T-helper 2 cell treated with Interferon-gamma antibody and Interleukin-4, amounts not matched to agents 5 μg/mL and 100 μg/mL, for 36 hours (primary cell): ENCODE measurements at regions not wholly inside any gene's neighbourhood (a gene's known extent, or its start where the extent isn't known, plus 50 kb on each side); places are given as distances from the start of the nearest gene placed in this dataset.

Experiments used
- DNase-seq: peaks from one replicate; pipeline ENCODE4 v3.0.0; 2021; ENCODE audit warnings: low spot score
- H3K27ac Mint-ChIP-seq: one replicate; pipeline ENCODE4 v1.8.0; 2021; ENCODE audit warnings: mild to moderate bottlenecking, mixed read lengths
- H3K27me3 Mint-ChIP-seq: one replicate; pipeline ENCODE4 v1.8.0; 2021; ENCODE audit warnings: low read depth, mixed read lengths
- H3K36me3 Mint-ChIP-seq: one replicate; pipeline ENCODE4 v1.8.0; 2021; ENCODE audit warnings: low read depth, mixed read lengths
- H3K4me1 Mint-ChIP-seq: one replicate; pipeline ENCODE4 v1.8.0; 2021; ENCODE audit warnings: low read depth, mixed read lengths
- H3K4me3 Mint-ChIP-seq: one replicate; pipeline ENCODE4 v1.8.0; 2022; ENCODE audit warnings: mild to moderate bottlenecking, moderate library complexity, mixed read lengths
- H3K9me3 Mint-ChIP-seq: one replicate; pipeline ENCODE4 v1.8.0; 2021; ENCODE audit warnings: mixed read lengths

DNA sequence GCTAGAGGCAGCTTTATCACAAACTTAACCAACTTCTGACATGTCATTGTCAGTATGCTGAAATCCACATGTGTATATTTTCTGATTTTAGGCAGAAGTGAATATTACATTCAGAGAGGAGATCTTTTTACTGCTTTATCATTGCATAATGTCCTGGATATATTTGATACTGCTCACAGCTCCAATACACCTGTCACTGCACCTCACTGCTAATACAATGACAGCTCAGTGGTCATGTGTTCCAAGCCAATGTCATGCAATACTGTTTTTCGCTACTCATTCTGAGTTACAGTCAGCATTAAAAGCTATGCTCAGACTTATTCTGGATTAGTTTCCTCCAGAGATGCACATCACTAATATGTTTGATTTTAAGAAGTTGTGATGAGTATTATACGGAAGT lies 1604.6 kb downstream of the HACE1 start:
- H3K4me1 Mint-ChIP-seq = no peaks in the 10 kb centered on the region
- no peak overlapping the region for H3K4me3 Mint-ChIP-seq
- H3K36me3 Mint-ChIP-seq = no peaks in the 10 kb centered on the region
- no peaks in the 10 kb centered on the region for H3K27me3 Mint-ChIP-seq
- DNase-seq = no peak
- H3K27ac Mint-ChIP-seq = no peak overlapping the region
- peaks cover 8% of the 10 kb centered on the region for H3K9me3 Mint-ChIP-seq

DNA sequence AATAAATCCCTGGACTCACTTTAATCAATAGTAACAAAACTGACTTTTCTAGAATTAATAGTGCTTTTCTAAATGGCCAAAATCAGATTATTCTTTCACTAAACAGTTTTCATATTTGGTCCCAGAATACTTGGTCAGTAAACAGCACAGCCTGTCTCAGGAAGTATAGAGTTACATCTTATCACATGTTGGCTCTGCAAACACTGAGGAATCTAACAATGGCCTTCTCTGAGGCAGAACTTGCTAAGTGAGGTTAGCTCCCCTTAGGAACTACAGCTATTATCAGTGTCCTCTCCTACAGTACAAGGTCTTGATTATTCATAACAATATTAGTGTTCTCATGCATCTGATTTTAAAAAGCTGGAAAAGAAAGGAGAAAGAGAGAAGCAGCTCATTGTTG lies 1622.8 kb downstream of the HACE1 start:
- Mint-ChIP-seq H3K27ac (no peak overlapping the region), H3K27me3 (no peaks in the 10 kb centered on the region), H3K36me3 (no peaks in the 10 kb centered on the region), H3K9me3 (peaks cover 24% of the 10 kb centered on the region), H3K4me3 (no peak overlapping the region), H3K4me1 (no peaks in the 10 kb centered on the region)
- no peak for DNase-seq

DNA sequence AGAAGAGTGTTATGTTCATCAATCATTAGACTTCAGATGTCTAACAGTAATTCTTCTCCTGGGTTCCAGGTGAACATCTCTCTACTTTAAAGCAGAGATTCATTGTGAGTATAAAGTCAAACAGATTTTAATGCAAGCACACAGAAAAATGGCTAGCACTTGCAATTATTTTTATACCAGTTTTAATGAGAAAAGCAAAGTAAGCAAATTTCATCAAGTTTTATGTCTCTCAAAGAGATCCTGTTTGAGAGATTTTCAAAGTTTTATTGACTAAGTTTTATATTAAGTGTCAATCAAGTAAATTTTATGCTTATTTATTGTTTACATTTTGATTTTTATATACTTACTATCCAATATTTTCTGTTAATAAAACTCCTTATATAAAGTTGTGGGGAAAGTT lies 1628.5 kb downstream of the HACE1 start:
- H3K9me3 Mint-ChIP-seq = peaks cover 7% of the 10 kb centered on the region
- no peak overlapping the region for H3K4me3 Mint-ChIP-seq
- no peaks in the 10 kb centered on the region for H3K4me1 Mint-ChIP-seq
- no peaks in the 10 kb centered on the region for H3K36me3 Mint-ChIP-seq
- no peak for DNase-seq
- no peak overlapping the region for H3K27ac Mint-ChIP-seq
- H3K27me3 Mint-ChIP-seq = no peaks in the 10 kb centered on the region

GRCh38 chr6:103215847-103216246 lies 1643.9 kb downstream of the HACE1 start:
- Mint-ChIP-seq H3K27me3 (no peaks in the 10 kb centered on the region), H3K27ac (no peak overlapping the region), H3K4me3 (no peak overlapping the region), H3K9me3 (no peaks in the 10 kb centered on the region), H3K4me1 (no peaks in the 10 kb centered on the region), H3K36me3 (no peaks in the 10 kb centered on the region)
- DNase-seq = no peak

DNA sequence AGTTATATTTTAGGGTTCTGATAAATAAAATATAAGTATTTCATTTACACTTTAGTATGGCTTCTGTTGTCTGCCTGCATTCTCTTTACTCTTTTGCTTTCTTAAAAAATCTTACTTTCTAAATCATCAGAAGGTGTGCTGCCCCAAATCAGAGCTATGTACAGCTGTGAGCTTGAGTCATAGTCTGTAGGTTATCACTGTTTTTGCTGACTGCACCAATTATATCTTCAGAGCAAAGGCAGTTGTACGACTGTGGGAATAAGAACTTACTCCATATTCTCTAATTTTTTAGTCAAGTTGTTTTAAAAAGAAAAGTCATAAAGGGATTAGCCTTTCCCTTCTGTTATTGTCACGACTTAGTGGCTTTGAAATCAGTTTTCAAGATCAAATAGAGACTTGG lies 1649.0 kb downstream of the HACE1 start:
- H3K27ac Mint-ChIP-seq = no peak overlapping the region
- no peaks in the 10 kb centered on the region for H3K4me1 Mint-ChIP-seq
- no peak for DNase-seq
- no peaks in the 10 kb centered on the region for H3K27me3 Mint-ChIP-seq
- no peak overlapping the region for H3K4me3 Mint-ChIP-seq
- H3K9me3 Mint-ChIP-seq = peaks cover 5% of the 10 kb centered on the region
- no peaks in the 10 kb centered on the region for H3K36me3 Mint-ChIP-seq

GRCh38 chr6:103198386-103198785 lies 1661.3 kb downstream of the HACE1 start:
- Mint-ChIP-seq H3K9me3 (peaks cover 9% of the 10 kb centered on the region), H3K4me1 (no peaks in the 10 kb centered on the region), H3K27me3 (no peaks in the 10 kb centered on the region), H3K36me3 (no peaks in the 10 kb centered on the region), H3K4me3 (no peak overlapping the region), H3K27ac (no peak overlapping the region)
- DNase-seq = no peak

DNA sequence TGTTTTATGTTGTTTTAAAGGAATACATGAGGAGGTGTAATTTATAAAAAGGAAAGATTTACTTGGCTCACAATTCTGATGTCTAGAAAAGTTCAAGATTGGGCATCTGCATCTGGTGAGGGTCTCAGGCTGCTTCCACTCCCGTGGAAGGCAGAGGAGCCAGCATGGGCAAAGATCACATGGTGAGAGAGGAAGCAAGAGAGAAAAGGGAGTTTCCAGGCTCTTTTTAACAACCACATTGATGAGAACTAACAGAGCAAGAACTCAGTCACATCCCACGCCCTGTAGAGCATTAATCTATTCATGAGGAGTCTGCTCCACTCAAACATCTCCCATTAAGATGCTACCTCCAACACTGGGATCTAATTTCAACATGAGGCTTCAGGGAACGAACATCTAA lies 1666.3 kb downstream of the HACE1 start:
- no peaks in the 10 kb centered on the region for H3K4me1 Mint-ChIP-seq
- H3K27ac Mint-ChIP-seq = no peak overlapping the region
- peaks cover 6% of the 10 kb centered on the region for H3K9me3 Mint-ChIP-seq
- H3K4me3 Mint-ChIP-seq = no peak overlapping the region
- H3K27me3 Mint-ChIP-seq = no peaks in the 10 kb centered on the region
- H3K36me3 Mint-ChIP-seq = no peaks in the 10 kb centered on the region
- DNase-seq = no peak

DNA sequence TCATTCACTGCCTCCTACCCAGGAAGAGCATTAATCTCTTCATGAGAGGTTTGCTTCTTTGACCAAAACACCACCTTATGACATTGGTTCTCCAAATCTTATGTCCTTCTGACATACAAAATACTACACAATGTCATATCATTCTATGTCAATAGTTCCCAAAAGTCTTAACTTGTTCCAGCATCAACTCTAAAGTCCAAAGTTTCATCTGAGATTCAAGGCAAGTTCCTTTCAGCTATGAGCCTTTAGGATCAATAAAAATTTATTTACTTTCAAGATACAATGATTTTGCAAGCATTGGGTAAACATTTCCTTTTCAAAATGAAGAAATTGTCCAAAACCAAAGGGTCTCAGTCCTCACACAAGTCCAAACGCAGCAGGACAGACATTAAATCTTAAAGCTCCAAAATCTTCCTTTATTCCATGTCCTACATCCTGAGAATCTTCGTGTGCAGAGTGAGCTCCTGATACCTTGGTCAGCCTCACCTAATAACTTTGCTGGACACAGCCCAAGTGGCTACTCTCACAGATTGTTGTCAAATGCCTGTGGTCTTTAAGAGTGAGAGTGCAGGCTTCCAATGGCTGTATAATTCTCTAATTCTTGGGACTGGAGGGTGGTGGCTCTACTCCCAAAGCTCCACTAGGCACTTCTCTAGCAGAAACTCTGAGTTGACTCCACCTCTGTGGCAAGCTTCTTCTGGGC lies 1668.2 kb downstream of the HACE1 start:
- Mint-ChIP-seq H3K4me3 (no peak overlapping the region), H3K27ac (no peak overlapping the region), H3K9me3 (peaks cover 6% of the 10 kb centered on the region), H3K27me3 (no peaks in the 10 kb centered on the region), H3K4me1 (no peaks in the 10 kb centered on the region), H3K36me3 (no peaks in the 10 kb centered on the region)
- DNase-seq = no peak

GRCh38 chr6:103184776-103185175 lies 1674.9 kb downstream of the HACE1 start:
- H3K4me3 Mint-ChIP-seq = no peak overlapping the region

GRCh38 chr6:103183831-103184411 lies 1675.8 kb downstream of the HACE1 start:
- Mint-ChIP-seq H3K9me3 (no peaks in the 10 kb centered on the region), H3K27ac (no peak overlapping the region), H3K36me3 (no peaks in the 10 kb centered on the region), H3K4me3 (no peak overlapping the region), H3K27me3 (no peaks in the 10 kb centered on the region), H3K4me1 (no peaks in the 10 kb centered on the region)
- DNase-seq = no peak

More at GRCh38 chr6:103184776-103185175, 1674.9 kb downstream of the HACE1 start:
- H3K36me3 Mint-ChIP-seq = no peaks in the 10 kb centered on the region
- no peak for DNase-seq
- H3K27ac Mint-ChIP-seq = no peak overlapping the region
- no peaks in the 10 kb centered on the region for H3K27me3 Mint-ChIP-seq
- H3K4me1 Mint-ChIP-seq = no peaks in the 10 kb centered on the region
- H3K9me3 Mint-ChIP-seq = no peaks in the 10 kb centered on the region

- no peak for DNase-seq
- no peaks in the 10 kb centered on the region for H3K27me3 Mint-ChIP-seq
- peaks cover 3% of the 10 kb centered on the region for H3K9me3 Mint-ChIP-seq
- H3K36me3 Mint-ChIP-seq = no peaks in the 10 kb centered on the region
- no peaks in the 10 kb centered on the region for H3K4me1 Mint-ChIP-seq
- H3K4me3 Mint-ChIP-seq = no peak overlapping the region
- no peak overlapping the region for H3K27ac Mint-ChIP-seq
Observed at GRCh38 chr6:103178193-103178592, 1681.5 kb downstream of the HACE1 start.

- Mint-ChIP-seq H3K4me3 (no peak overlapping the region), H3K27me3 (no peaks in the 10 kb centered on the region), H3K9me3 (peaks cover 3% of the 10 kb centered on the region), H3K4me1 (no peaks in the 10 kb centered on the region), H3K36me3 (no peaks in the 10 kb centered on the region), H3K27ac (no peak overlapping the region)
- DNase-seq = no peak
Observed at GRCh38 chr6:103177791-103178190, 1681.9 kb downstream of the HACE1 start.

- Mint-ChIP-seq H3K4me1 (no peaks in the 10 kb centered on the region), H3K4me3 (no peak overlapping the region), H3K9me3 (peaks cover 3% of the 10 kb centered on the region), H3K36me3 (no peaks in the 10 kb centered on the region), H3K27ac (no peak overlapping the region), H3K27me3 (no peaks in the 10 kb centered on the region)
- DNase-seq = no peak
Observed at GRCh38 chr6:103175056-103175455, 1684.7 kb downstream of the HACE1 start.

- Mint-ChIP-seq H3K4me1 (no peaks in the 10 kb centered on the region), H3K27ac (no peak overlapping the region), H3K9me3 (peaks cover 11% of the 10 kb centered on the region), H3K27me3 (no peaks in the 10 kb centered on the region), H3K36me3 (no peaks in the 10 kb centered on the region), H3K4me3 (no peak overlapping the region)
- DNase-seq = no peak
Observed at GRCh38 chr6:103167345-103168071, 1692.2 kb downstream of the HACE1 start.
